Skeletal muscle satellite cell (primary cell): ENCODE measurements at regions not wholly inside any gene's neighbourhood (a gene's known extent, or its start where the extent isn't known, plus 50 kb on each side); places are given as distances from the start of the nearest gene placed in this dataset. TPM values are rescaled to one million over a fixed set of nuclear protein-coding genes. Genes with fewer than 3 reads are reported as not detected.

Source experiments
- small RNA-seq: library from RNA; depleted of rRNA; stranded (forward); fragments of <200 nt; gene quantifications from one replicate; pipeline ENCODE3, GENCODE V24; 2012

Small RNAs in the stretch of these regions (small RNA-seq; reads per million reads assigned to genes)
- gene AL390123.1 (not detected), gene RNA5SP326 (0.28 reads per million), gene RNU5B-6P (not detected), gene RNU6-839P (not detected)
